ENCODE measurements at regions not wholly inside any gene's neighbourhood (a gene's known extent, or its start where the extent isn't known, plus 50 kb on each side); places are given as distances from the start of the nearest gene placed in this dataset.

- peaks cover 4% of the 10 kb centered on the region; the same call in 1 of the 2 replicates for H3K36me3 Mint-ChIP-seq (ENCODE audit: low read depth)
- no peaks in the 10 kb centered on the region for H3K9me3 Mint-ChIP-seq
Observed at GRCh38 chr16:64102654-64103053, 1019.2 kb downstream of the CDH11 start.

GRCh38 chr16:64098451-64098850 is 1023.4 kb downstream of the CDH11 start:
- H3K4me1 Mint-ChIP-seq (ENCODE audit: low read depth), result peaks cover 20% of the 10 kb centered on the region
- no peaks in the 10 kb centered on the region for H3K27me3 Mint-ChIP-seq (ENCODE audit: insufficient read depth)
- no peak overlapping the region for H3K4me3 Mint-ChIP-seq
- TF ChIP-seq CTCF (IDR thresholded peaks at IDR 0.05), result no peak
- peaks cover 14% of the 10 kb centered on the region for H3K36me3 Mint-ChIP-seq (ENCODE audit: low read depth)
- no peak for DNase-seq
- H3K27ac Mint-ChIP-seq, result no peak overlapping the region
- no peaks in the 10 kb centered on the region for H3K9me3 Mint-ChIP-seq

More at GRCh38 chr16:64102654-64103053, 1019.2 kb downstream of the CDH11 start:
- no peak overlapping the region for H3K4me3 Mint-ChIP-seq
- no peaks in the 10 kb centered on the region for H3K4me1 Mint-ChIP-seq (ENCODE audit: low read depth)
- no peak overlapping the region for H3K27ac Mint-ChIP-seq
- DNase-seq, result no peak
- no peak for TF ChIP-seq CTCF (IDR thresholded peaks at IDR 0.05)
- no peaks in the 10 kb centered on the region for H3K27me3 Mint-ChIP-seq (ENCODE audit: insufficient read depth)

GRCh38 chr16:64096689-64097088 is 1025.2 kb downstream of the CDH11 start:
- no peak for TF ChIP-seq CTCF (IDR thresholded peaks at IDR 0.05)
- H3K9me3 Mint-ChIP-seq, result no peaks in the 10 kb centered on the region
- DNase-seq, result no peak
- H3K27me3 Mint-ChIP-seq (ENCODE audit: insufficient read depth), result no peaks in the 10 kb centered on the region
- no peak overlapping the region for H3K27ac Mint-ChIP-seq
- no peak overlapping the region for H3K4me3 Mint-ChIP-seq
- H3K4me1 Mint-ChIP-seq (ENCODE audit: low read depth), result peaks cover 38% of the 10 kb centered on the region
- peaks cover 14% of the 10 kb centered on the region for H3K36me3 Mint-ChIP-seq (ENCODE audit: low read depth)

GRCh38 chr16:64094992-64095634 is 1026.8 kb downstream of the CDH11 start:
- no peak for TF ChIP-seq CTCF (IDR thresholded peaks at IDR 0.05)
- DNase-seq, result no peak
- Mint-ChIP-seq H3K27ac (peak overlapping the region; percentile 11; the same call in 1 of the 2 replicates), H3K4me1 (ENCODE audit: low read depth) (peaks cover 41% of the 10 kb centered on the region), H3K27me3 (ENCODE audit: insufficient read depth) (no peaks in the 10 kb centered on the region), H3K36me3 (ENCODE audit: low read depth) (peaks cover 14% of the 10 kb centered on the region), H3K9me3 (no peaks in the 10 kb centered on the region), H3K4me3 (no peak overlapping the region)

- no peak for TF ChIP-seq CTCF (IDR thresholded peaks at IDR 0.05)
- H3K27ac Mint-ChIP-seq, result peak overlapping the region; percentile 63
- no peak overlapping the region for H3K4me3 Mint-ChIP-seq
- peak; percentile 16 for DNase-seq
- peaks cover 14% of the 10 kb centered on the region for H3K36me3 Mint-ChIP-seq (ENCODE audit: low read depth)
- no peaks in the 10 kb centered on the region for H3K27me3 Mint-ChIP-seq (ENCODE audit: insufficient read depth)
- peaks cover 47% of the 10 kb centered on the region for H3K4me1 Mint-ChIP-seq (ENCODE audit: low read depth)
- no peaks in the 10 kb centered on the region for H3K9me3 Mint-ChIP-seq
Observed at GRCh38 chr16:64094181-64094965, 1027.5 kb downstream of the CDH11 start.

Measured in HFFc6 (cell line).